H1 (cell line): ENCODE measurements at regions not wholly inside any gene's neighbourhood (a gene's known extent, or its start where the extent isn't known, plus 50 kb on each side); places are given as distances from the start of the nearest gene placed in this dataset.

Experiments
- CTCF ChIA-PET: fragments of 300-600 bp; sonication (Branson Sonifier 250); formaldehyde crosslinking; loops from one replicate; lab custom pipeline; 2021; ENCODE audit not compliant: partially characterized antibody; lab: Charles Lee
- POLR2A ChIA-PET: fragments of 300-600 bp; sonication (Branson Sonifier 250); formaldehyde crosslinking; loops from one replicate; lab custom pipeline; 2021; ENCODE audit warnings: inconsistent platforms; ENCODE audit not compliant: partially characterized antibody; lab: Charles Lee
- DNase-seq, 2 experiments: peaks; one replicate each; pipeline versions ENCODE4 v3.0.0 to v3.0.0-alpha.2; 2010 to 2022; ENCODE audit warnings: low spot score in 2 of 2, low read depth in 1 of 2, mixed read lengths in 1 of 2
- FAIRE-seq: peaks from 2 replicates; lab custom pipeline; 2011; peaks lifted over from hg19 to GRCh38; lab: Jason Lieb, UNC
- H2AFZ ChIP-seq: 2 replicates; pipeline ENCODE4 v1.8.1; 2012; ENCODE audit warnings: low read length, inconsistent platforms
- H2AK5ac ChIP-seq: 2 replicates; pipeline ENCODE4 v1.6.1; 2013; ENCODE audit warnings: low read depth, low read length
- H2BK120ac ChIP-seq: replicated peaks from 2 replicates; pipeline ENCODE3; 2013; ENCODE audit warnings: low read depth, low read length, inconsistent platforms
- H2BK12ac ChIP-seq: 2 replicates; pipeline ENCODE4 v1.6.1; 2013; ENCODE audit warnings: low read depth, low read length
- H2BK15ac ChIP-seq: 2 replicates; pipeline ENCODE4 v1.6.1; 2013; ENCODE audit warnings: low read length
- H2BK20ac ChIP-seq: 2 replicates; pipeline ENCODE4 v1.6.1; 2013; ENCODE audit warnings: low read length
- H2BK5ac ChIP-seq: 2 replicates; pipeline ENCODE4 v1.6.1; 2013; ENCODE audit warnings: low read depth, low read length
- H3K14ac ChIP-seq: 2 replicates; pipeline ENCODE4 v1.6.1; 2013; ENCODE audit warnings: inconsistent platforms; ENCODE audit not compliant: insufficient read length
- H3K18ac ChIP-seq: 2 replicates; pipeline ENCODE4 v1.6.1; 2013; ENCODE audit warnings: low read length; ENCODE audit errors: extremely low read depth
- H3K23ac ChIP-seq: 2 replicates; pipeline ENCODE4 v1.6.1; 2013; ENCODE audit warnings: inconsistent platforms; ENCODE audit not compliant: insufficient read length
- H3K23me2 ChIP-seq: 2 replicates; pipeline ENCODE4 v1.6.1; 2013; ENCODE audit warnings: low read depth, low read length
- H3K27ac ChIP-seq: 2 replicates; pipeline ENCODE4 v1.6.1; 2011; ENCODE audit warnings: low read depth, low read length, inconsistent platforms
- H3K27me3 ChIP-seq, 4 experiments: replicated peaks in 1 of 4; 1 replicate in 1 of 4; 2 replicates in 3 of 4; pipeline versions ENCODE4 v1.6.1 to v1.8.1; 2011 to 2013; ENCODE audit warnings: low read length in 3 of 4, mild to moderate bottlenecking in 3 of 4, inconsistent platforms in 2 of 4, mixed read lengths in 2 of 4, moderate library complexity in 1 of 4; ENCODE audit not compliant: control insufficient read depth in 3 of 4, insufficient read depth in 3 of 4; ENCODE audit errors: extremely low read depth in 1 of 4
- H3K36me3 ChIP-seq, 4 experiments: 2 replicates each; pipeline versions ENCODE4 v1.6.1 to v1.8.1; 2011 to 2013; ENCODE audit warnings: mild to moderate bottlenecking in 4 of 4, low read length in 3 of 4, moderate library complexity in 2 of 4, control low read depth in 1 of 4, inconsistent platforms in 1 of 4; ENCODE audit not compliant: insufficient read depth in 4 of 4, control insufficient read depth in 2 of 4
- H3K4ac ChIP-seq: replicated peaks from 2 replicates; pipeline ENCODE3; 2013; ENCODE audit warnings: low read length, low read depth, mixed read lengths, inconsistent platforms; ENCODE audit not compliant: insufficient read length
- H3K4me1 ChIP-seq, 4 experiments: replicated peaks in 1 of 4; 1 replicate in 1 of 4; 2 replicates in 3 of 4; pipeline versions ENCODE4 v1.6.1 to v1.8.1; 2011 to 2013; ENCODE audit warnings: low read length in 3 of 4, inconsistent platforms in 2 of 4, mixed read lengths in 1 of 4; ENCODE audit not compliant: insufficient read depth in 4 of 4, control insufficient read depth in 3 of 4
- H3K4me2 ChIP-seq, 2 experiments: 2 replicates each; pipeline versions ENCODE4 v1.6.1 to v1.8.1; 2011 to 2013; ENCODE audit warnings: low read depth in 2 of 2, low read length in 2 of 2, control low read depth in 1 of 2, inconsistent platforms in 1 of 2, mild to moderate bottlenecking in 1 of 2; ENCODE audit not compliant: insufficient read depth in 1 of 2
- H3K4me3 ChIP-seq, 4 experiments: fragments of 200-600, 300-600 bp in 1 of 4; sonication (generic), shearing (Covaris generic), sonication (Bioruptor Twin) in 1 of 4; 2 replicates each; pipeline versions ENCODE4 v1.5.1 to v1.8.1; 2011 to 2016; ENCODE audit warnings: low read length in 4 of 4, low read depth in 3 of 4, control low read depth in 2 of 4, inconsistent platforms in 2 of 4, mild to moderate bottlenecking in 2 of 4, mixed read lengths in 1 of 4, moderate library complexity in 1 of 4; ENCODE audit not compliant: insufficient read depth in 2 of 4; ENCODE audit errors: extremely low read depth in 1 of 4
- H3K56ac ChIP-seq: replicated peaks from 2 replicates; pipeline ENCODE3; 2013; ENCODE audit warnings: low read depth, mild to moderate bottlenecking, mixed read lengths, low read length, inconsistent platforms; ENCODE audit not compliant: insufficient read length
- H3K79me1 ChIP-seq: 2 replicates; pipeline ENCODE4 v1.6.1; 2013; ENCODE audit warnings: low read depth, low read length, control low read depth
- H3K79me2 ChIP-seq, 2 experiments: 2 replicates each; pipeline versions ENCODE4 v1.6.1 to v1.8.1; 2012 to 2013; ENCODE audit warnings: low read length in 2 of 2, mild to moderate bottlenecking in 2 of 2, inconsistent platforms in 1 of 2; ENCODE audit not compliant: insufficient read depth in 2 of 2, control insufficient read depth in 1 of 2
- H3K9ac ChIP-seq, 4 experiments: replicated peaks in 1 of 4; 1 replicate in 1 of 4; 2 replicates in 3 of 4; pipeline versions ENCODE4 v1.6.1 to v1.8.1; 2011 to 2013; ENCODE audit warnings: low read depth in 3 of 4, low read length in 3 of 4, control low read depth in 2 of 4, mild to moderate bottlenecking in 2 of 4, moderate library complexity in 2 of 4, inconsistent platforms in 1 of 4; ENCODE audit errors: extremely low read depth in 1 of 4
- H3K9me3 ChIP-seq, 2 experiments: 2 replicates each; pipeline versions ENCODE4 v1.6.1 to v1.8.1; 2012 to 2013; ENCODE audit warnings: mild to moderate bottlenecking in 2 of 2, moderate library complexity in 2 of 2, control low read depth in 1 of 2, inconsistent platforms in 1 of 2, low read depth in 1 of 2, low read length in 1 of 2, mixed read lengths in 1 of 2; ENCODE audit not compliant: insufficient read depth in 2 of 2
- H4K20me1 ChIP-seq, 2 experiments: replicated peaks in 1 of 2; 2 replicates each; pipeline versions ENCODE3 to v1.8.1; 2011 to 2013; ENCODE audit warnings: inconsistent platforms in 2 of 2, low read length in 2 of 2, mild to moderate bottlenecking in 1 of 2; ENCODE audit not compliant: insufficient read depth in 2 of 2, control insufficient read depth in 1 of 2
- H4K5ac ChIP-seq: 2 replicates; pipeline ENCODE4 v1.6.1; 2013; ENCODE audit warnings: low read length, low read depth, mixed read lengths, inconsistent platforms; ENCODE audit not compliant: insufficient read length
- H4K8ac ChIP-seq: 2 replicates; pipeline ENCODE4 v1.8.0; 2013; ENCODE audit warnings: mild to moderate bottlenecking, moderate library complexity, low read length, inconsistent platforms; ENCODE audit not compliant: insufficient read depth; ENCODE audit errors: extremely low read depth
- H4K91ac ChIP-seq: replicated peaks from 2 replicates; pipeline ENCODE3; 2013; ENCODE audit warnings: low read length, mixed read lengths, inconsistent platforms; ENCODE audit not compliant: insufficient read length
- ASH2L ChIP-seq: fragments of 200-600, 300-600 bp; sonication (generic); IDR thresholded peaks from one replicate; pipeline ENCODE4 v1.7.1; 2017; ENCODE audit warnings: low read length
- EZH2 ChIP-seq: fragments of 200-600 bp; sonication (generic); IDR thresholded peaks from 2 replicates; pipeline ENCODE4 v1.7.1; 2012; ENCODE audit warnings: low read depth, mild to moderate bottlenecking, moderate library complexity, low read length, inconsistent platforms; ENCODE audit not compliant: severe bottlenecking
- GABPA ChIP-seq: IDR thresholded peaks from 2 replicates; pipeline ENCODE4 v1.6.1; 2011; ENCODE audit warnings: mild to moderate bottlenecking, low read length, moderate library complexity, borderline replicate concordance; ENCODE audit not compliant: insufficient read depth
- GTF2F1 ChIP-seq: IDR thresholded peaks from 2 replicates; pipeline ENCODE4 v1.6.1; 2012; ENCODE audit warnings: low read depth, low read length, improper control_type of control experiment, borderline replicate concordance
- HDAC6 ChIP-seq: IDR thresholded peaks from one replicate; pipeline ENCODE4 v1.7.1; 2012; ENCODE audit warnings: low read depth, mild to moderate bottlenecking, inconsistent platforms, low read length, moderate library complexity
- KDM4A ChIP-seq: IDR thresholded peaks from one replicate; pipeline ENCODE4 v1.7.1; 2012; ENCODE audit warnings: low read depth, mild to moderate bottlenecking, moderate library complexity, low read length, inconsistent platforms; ENCODE audit not compliant: severe bottlenecking
- MAX ChIP-seq: IDR thresholded peaks from 2 replicates; pipeline ENCODE4 v1.6.1; 2012; ENCODE audit warnings: inconsistent platforms
- NRF1 ChIP-seq: IDR thresholded peaks from 2 replicates; pipeline ENCODE4 v1.6.1; 2011; ENCODE audit warnings: mild to moderate bottlenecking, low read depth, low read length, improper control_type of control experiment
- POLR2A ChIP-seq, 2 experiments: IDR thresholded peaks; 1 replicate in 1 of 2; 2 replicates in 1 of 2; pipeline ENCODE4 v1.6.1; 2011; ENCODE audit warnings: low read depth in 2 of 2, low read length in 2 of 2, mild to moderate bottlenecking in 2 of 2; ENCODE audit errors: control extremely low read depth in 1 of 2
- SUZ12 ChIP-seq: fragments of 200-600 bp; sonication (generic); IDR thresholded peaks from 2 replicates; pipeline ENCODE4 v1.6.1; 2012; ENCODE audit warnings: mild to moderate bottlenecking, inconsistent platforms, low read length, moderate library complexity, mixed read lengths
- TBP ChIP-seq: IDR thresholded peaks from 2 replicates; pipeline ENCODE4 v1.6.1; 2011; ENCODE audit warnings: low read depth, low read length, improper control_type of control experiment
- TEAD4 ChIP-seq: IDR thresholded peaks from 2 replicates; pipeline ENCODE4 v1.6.1; 2012; ENCODE audit warnings: low read depth, low read length, inconsistent platforms, mixed read lengths
- WGBS, 2 experiments: shearing (Covaris generic) in 1 of 2; methylation state at CpG; one replicate each; pipeline versions ENCODE4 v1.1.6 to v1.1.7; 2013 to 2015; ENCODE audit warnings: low lambda C conversion rate in 2 of 2, mixed read lengths in 2 of 2, inconsistent platforms in 1 of 2, low coverage in 1 of 2, missing lambda C conversion rate in 1 of 2; ENCODE audit not compliant: insufficient replicate concordance in 2 of 2, insufficient coverage in 1 of 2, insufficient read length in 1 of 2; ENCODE audit errors: extremely low coverage in 1 of 2, missing lambda C conversion rate in 1 of 2; 5-methylcytosine and 5-hydroxymethylcytosine counted together
- TF ChIP-seq, protein P1 (sequence below): IDR thresholded peaks from 2 replicates; pipeline ENCODE4 v1.6.1; 2012; ENCODE audit warnings: inconsistent platforms

DNA sequence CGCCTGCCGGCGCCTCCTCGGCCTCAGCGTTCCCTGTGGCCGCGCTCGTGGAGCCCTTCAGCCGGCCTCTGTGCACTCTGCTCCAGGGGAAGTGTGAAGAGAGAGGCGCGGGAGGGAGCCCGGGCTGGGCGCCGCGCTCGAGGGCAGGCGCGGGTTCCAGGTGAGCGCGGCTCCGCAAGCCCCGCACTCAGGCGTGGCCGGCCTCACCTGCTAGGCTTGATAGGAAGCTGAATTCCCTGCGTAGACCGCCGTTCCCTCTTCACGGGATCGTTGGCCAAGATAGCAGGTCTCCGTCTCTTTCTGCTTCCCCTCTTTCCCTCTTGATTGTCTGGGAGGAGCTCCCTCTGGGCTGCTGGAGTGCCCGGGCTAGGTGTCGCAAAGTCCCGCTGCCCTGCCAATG lies 89.7 kb downstream of the ASCL4 start:
- Histone ChIP-seq H2AK5ac (no peak overlapping the region), H2BK12ac (0 out of 2 replicates have a peak overlapping the region, but pooled peaks have one; percentile 23), H4K8ac (no peak overlapping the region; the same call in 1 of the 2 replicates), H2BK120ac (no peak overlapping the region), H3K56ac (no peak overlapping the region), H3K14ac (no peak overlapping the region), H2AFZ (peak overlapping the region; percentile 97), H3K9ac (no peak overlapping the region; a peak in 1 of 7 replicates), H2BK5ac (no peak overlapping the region), H3K4me3 (peak overlapping the region; percentile 39 to 72 (median 64)), H4K91ac (no peak overlapping the region), H4K5ac (no peak overlapping the region), H3K4me2 (peak overlapping the region; percentile 56 to 65), H3K4ac (no peak overlapping the region), H3K27me3 (peaks cover 3 to 18% (median 10%) of the 10 kb centered on the region in 4 experiments; a peak in 6 of 7 replicates), H3K4me1 (no peaks in the 10 kb centered on the region), H3K79me1 (no peaks in the 10 kb centered on the region), H3K18ac (no peak overlapping the region; the same call in 1 of the 2 replicates), H4K20me1 (no peaks in the 10 kb centered on the region), H3K9me3 (no peaks in the 10 kb centered on the region), H2BK20ac (no peak overlapping the region), H3K23me2 (peaks cover 3% of the 10 kb centered on the region; the same call in 1 of the 2 replicates), H2BK15ac (no peak overlapping the region; the same call in 1 of the 2 replicates), H3K27ac (no peak overlapping the region), H3K23ac (no peak overlapping the region), H3K36me3 (no peaks in the 10 kb centered on the region), H3K79me2 (no peaks in the 10 kb centered on the region)
- CTCF ChIA-PET, result interaction anchor here (1.0 to 2.5 kb wide), 4 partner anchors 9 to 21 kb away, joined by 3 to 16 read pairs (median 6); no protein-coding TSS in a partner anchor
- no peak for FAIRE-seq
- POLR2A ChIA-PET, result interaction anchor here (0.8 to 1.2 kb wide), 4 partner anchors 12 to 102 kb away, joined by 3 to 5 read pairs (median 4); no protein-coding TSS in a partner anchor
- DNase-seq, result peak in 1 of 2 experiments; percentile 63
- WGBS, 2 experiments, result 3% methylated on average over 33 of the region's 33 CpGs; no CpG with 5 or more reads in 1 of the 2 experiments
- TF ChIP-seq POLR2A (IDR thresholded peaks at IDR 0.05; ENCODE audit: control extremely low read depth in 1 of 2, low read depth in 2 of 2, low read length in 2 of 2) (no peak), ASH2L (peak; percentile 53), TEAD4 (no peak), SUZ12 (peak; percentile 63), MAX (peak; percentile 29; the same call in 1 of the 2 replicates), NRF1 (no peak), KDM4A (peak; percentile 87), GABPA (no peak), EZH2 (peak; percentile 30), GTF2F1 (no peak), HDAC6 (no peak), TBP (peak; percentile 17; the same call in 1 of the 2 replicates)
- TF ChIP-seq, protein P1, sequence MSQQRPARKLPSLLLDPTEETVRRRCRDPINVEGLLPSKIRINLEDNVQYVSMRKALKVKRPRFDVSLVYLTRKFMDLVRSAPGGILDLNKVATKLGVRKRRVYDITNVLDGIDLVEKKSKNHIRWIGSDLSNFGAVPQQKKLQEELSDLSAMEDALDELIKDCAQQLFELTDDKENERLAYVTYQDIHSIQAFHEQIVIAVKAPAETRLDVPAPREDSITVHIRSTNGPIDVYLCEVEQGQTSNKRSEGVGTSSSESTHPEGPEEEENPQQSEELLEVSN, result peak; percentile 58
